SH-SY5Y (cell line): ENCODE measurements at regions not wholly inside any gene's neighbourhood (a gene's known extent, or its start where the extent isn't known, plus 50 kb on each side); places are given as distances from the start of the nearest gene placed in this dataset.

Experiments
- GATA2 ChIP-seq: IDR thresholded peaks from 2 replicates; pipeline ENCODE4 v1.6.1; 2011; ENCODE audit warnings: mild to moderate bottlenecking, low read depth, low read length
- GATA3 ChIP-seq: IDR thresholded peaks from 2 replicates; pipeline ENCODE4 v1.6.1; 2011; ENCODE audit warnings: low read depth, mild to moderate bottlenecking, low read length, moderate library complexity

GRCh38 chr18:67608191-67608590 lies 91.7 kb upstream of the DSEL start:
- no peak for TF ChIP-seq GATA3
- TF ChIP-seq GATA2, result no peak
